HG03196 (cell line): ENCODE measurements at regions not wholly inside any gene's neighbourhood (a gene's known extent, or its start where the extent isn't known, plus 50 kb on each side); places are given as distances from the start of the nearest gene placed in this dataset.

Source experiments
- ATAC-seq: cut with Tn5 transposase; IDR thresholded peaks from one replicate; pipeline ENCODE4 v1.9.1; 2021; ENCODE audit not compliant: unreplicated experiment

- ATAC-seq: no peak
These were observed 316.8 kb downstream of the VPS13C start for GRCh38 chr15:61743345-61743909.

- no peak for ATAC-seq
These were observed 317.7 kb downstream of the VPS13C start for GRCh38 chr15:61742591-61742990.

- no peak for ATAC-seq
These were observed 323.5 kb downstream of the VPS13C start for GRCh38 chr15:61736790-61737189.

GRCh38 chr15:61731099-61731498 lies 329.1 kb downstream of the VPS13C start:
- ATAC-seq: no peak

- ATAC-seq: no peak
These were observed 330.6 kb downstream of the VPS13C start for GRCh38 chr15:61729646-61730045.

GRCh38 chr15:61726166-61726565 lies 334.1 kb downstream of the VPS13C start:
- ATAC-seq: no peak

GRCh38 chr15:61725251-61725650 lies 335.0 kb downstream of the VPS13C start:
- no peak for ATAC-seq

GRCh38 chr15:61724251-61724939 lies 335.9 kb downstream of the VPS13C start:
- no peak for ATAC-seq

GRCh38 chr15:61721418-61721817 lies 338.8 kb downstream of the VPS13C start:
- ATAC-seq: no peak

- no peak for ATAC-seq
These were observed 340.0 kb downstream of the VPS13C start for GRCh38 chr15:61720197-61720704.

- no peak for ATAC-seq
These were observed 345.2 kb downstream of the VPS13C start for GRCh38 chr15:61715082-61715481.

- ATAC-seq: no peak
These were observed 348.0 kb downstream of the VPS13C start for GRCh38 chr15:61712129-61712759.

- no peak for ATAC-seq
These were observed 357.8 kb downstream of the VPS13C start for GRCh38 chr15:61702224-61703020.

GRCh38 chr15:61701455-61701854 lies 358.8 kb downstream of the VPS13C start:
- no peak for ATAC-seq

- no peak for ATAC-seq
These were observed 359.4 kb downstream of the VPS13C start for GRCh38 chr15:61700803-61701202.

GRCh38 chr15:61697796-61698195 lies 362.5 kb downstream of the VPS13C start:
- ATAC-seq: no peak

GRCh38 chr15:61689067-61689466 lies 371.2 kb downstream of the VPS13C start:
- ATAC-seq: no peak

- ATAC-seq: no peak
These were observed 372.6 kb downstream of the VPS13C start for GRCh38 chr15:61687651-61688050.

- no peak for ATAC-seq
These were observed 373.1 kb downstream of the VPS13C start for GRCh38 chr15:61687124-61687523.

- ATAC-seq: no peak
These were observed 374.3 kb downstream of the VPS13C start for GRCh38 chr15:61685971-61686370.

GRCh38 chr15:61685534-61685933 lies 374.7 kb downstream of the VPS13C start:
- no peak for ATAC-seq
